ENCODE measurements at regions not wholly inside any gene's neighbourhood (a gene's known extent, or its start where the extent isn't known, plus 50 kb on each side); places are given as distances from the start of the nearest gene placed in this dataset.
"Not testable (repeated sequence)": the region's sequence is repeated elsewhere in the genome, so short reads cannot be mapped to it uniquely, and the experiment has no call there.

DNA sequence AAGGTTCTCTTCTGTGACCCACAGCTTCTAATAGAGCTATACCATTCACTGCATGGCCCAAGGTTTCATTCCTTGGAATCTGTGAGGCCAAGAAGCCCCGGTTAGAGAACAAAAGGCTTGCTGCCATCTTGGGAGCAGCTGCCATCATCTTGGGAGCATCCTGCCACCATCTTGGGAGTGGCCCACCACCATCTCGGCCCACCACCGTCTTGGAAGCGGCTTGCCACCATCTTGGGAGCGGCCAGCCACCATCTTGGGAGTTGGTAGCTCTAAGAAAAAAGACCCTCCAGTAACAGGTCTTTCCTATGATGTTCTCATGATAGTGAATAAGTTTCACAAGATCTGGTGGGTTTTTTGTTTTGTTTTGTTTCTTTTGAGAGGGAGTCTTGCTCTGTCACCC is 703.9 kb upstream of the ANO3 start:
- DNase-seq: no peak

DNA sequence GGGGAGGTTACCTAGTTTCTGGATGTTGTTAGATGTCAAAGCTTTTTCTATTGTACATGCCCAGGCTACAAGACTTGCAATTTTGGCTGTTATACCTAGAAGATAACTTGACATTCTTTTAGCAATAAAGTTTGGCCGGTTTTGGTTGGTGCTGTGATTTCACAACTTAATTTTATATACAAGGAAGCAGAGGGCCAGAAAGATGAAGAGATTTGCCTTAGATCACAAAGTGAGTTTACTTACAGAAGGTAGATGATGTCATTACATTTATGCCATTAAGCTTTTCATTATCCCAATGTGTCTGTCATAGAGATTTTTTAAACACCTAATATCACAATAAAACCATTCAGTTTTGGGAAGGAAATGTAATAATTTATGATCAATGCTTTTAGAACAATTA is 698.7 kb upstream of the ANO3 start:
- no peak for DNase-seq

DNA sequence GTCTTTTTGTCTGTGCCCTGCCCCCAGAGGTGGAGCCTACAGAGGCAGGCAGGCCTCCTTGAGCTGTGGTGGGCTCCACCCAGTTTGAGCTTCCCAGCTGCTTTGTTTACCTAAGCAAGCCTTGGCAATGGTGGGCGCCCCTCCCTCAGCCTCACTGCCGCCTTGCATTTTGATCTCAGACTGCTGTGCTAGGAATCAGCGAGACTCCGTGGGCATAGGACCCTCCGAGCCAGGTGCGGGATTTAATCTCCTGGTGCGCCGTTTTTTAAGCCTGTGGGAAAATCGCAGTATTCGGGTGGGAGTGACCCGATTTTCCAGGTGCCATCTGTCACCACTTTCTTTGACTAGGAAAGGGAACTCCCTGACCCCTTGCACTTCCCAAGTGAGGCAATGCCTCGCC is 682.7 kb upstream of the ANO3 start:
- DNase-seq: not testable (repeated sequence)

DNA sequence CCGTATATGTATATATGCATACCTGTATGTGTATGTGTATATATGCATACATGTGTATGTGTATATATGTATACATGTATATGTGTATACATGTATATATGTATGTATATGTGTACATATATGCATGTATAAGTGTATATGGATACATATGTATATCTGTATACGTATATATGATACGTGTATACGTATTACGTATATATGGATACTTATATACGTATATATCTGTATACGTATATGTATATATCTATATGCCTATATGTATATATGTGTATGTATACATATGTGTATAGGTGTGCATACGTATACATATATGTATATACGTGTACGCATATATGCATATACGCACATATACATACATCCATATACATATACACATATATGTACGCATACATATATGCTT is 681.6 kb upstream of the ANO3 start:
- no peak for DNase-seq

DNA sequence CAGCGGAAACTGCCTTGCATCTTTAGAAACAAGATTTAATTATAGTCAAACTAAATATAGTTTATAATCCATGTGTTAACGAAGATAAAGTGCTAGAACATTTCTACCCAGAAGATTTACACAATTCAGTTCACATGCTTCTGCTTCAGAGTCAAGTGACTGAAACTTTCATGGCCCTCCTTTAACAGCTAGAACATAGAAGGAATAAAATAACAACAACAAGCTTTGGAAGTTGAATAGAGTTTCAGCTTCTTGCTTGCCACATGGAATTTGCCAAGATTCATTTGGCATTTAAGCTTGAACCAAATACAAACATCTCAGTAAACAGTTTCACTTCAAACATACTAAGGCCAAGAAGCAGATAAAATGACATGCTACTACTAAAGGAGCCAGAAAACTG is 676.3 kb upstream of the ANO3 start:
- no peak for DNase-seq

DNA sequence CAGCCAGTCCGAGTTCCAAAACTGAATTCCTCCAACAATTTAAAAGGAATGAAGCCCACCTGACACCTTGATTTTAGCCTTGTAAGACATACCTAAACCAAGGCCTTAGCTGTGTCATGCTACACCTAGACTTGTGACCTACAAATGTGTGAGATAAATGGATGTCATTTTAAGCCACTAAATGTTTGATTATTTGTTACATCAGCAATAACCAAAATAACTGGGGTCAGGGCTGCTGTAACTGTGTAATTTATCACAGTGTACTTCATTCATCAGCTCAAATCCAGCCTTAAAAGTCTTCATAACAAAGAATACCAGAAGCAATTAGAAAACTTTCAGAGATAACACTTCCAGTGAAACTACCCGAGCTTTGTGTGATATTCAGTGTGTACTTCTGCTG is 673.0 kb upstream of the ANO3 start:
- no peak for DNase-seq

DNA sequence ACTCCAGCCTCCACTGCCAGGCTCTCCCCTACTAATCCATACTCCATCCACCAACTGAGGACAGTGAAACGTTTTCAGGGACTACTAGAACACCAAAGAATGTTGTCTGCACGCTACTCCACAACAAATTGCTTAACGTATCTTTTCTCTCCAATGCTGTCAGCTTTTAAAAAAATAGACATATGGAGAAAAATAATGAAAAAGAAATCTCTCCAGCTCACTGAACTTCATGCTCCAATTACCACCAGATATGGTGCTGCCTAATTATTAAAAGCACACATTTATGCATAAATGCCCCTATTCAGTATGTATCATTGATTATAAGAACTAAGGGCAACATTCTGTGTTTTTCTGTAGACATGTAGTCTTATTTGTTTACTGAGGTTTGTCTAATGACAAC is 672.2 kb upstream of the ANO3 start:
- DNase-seq: no peak

DNA sequence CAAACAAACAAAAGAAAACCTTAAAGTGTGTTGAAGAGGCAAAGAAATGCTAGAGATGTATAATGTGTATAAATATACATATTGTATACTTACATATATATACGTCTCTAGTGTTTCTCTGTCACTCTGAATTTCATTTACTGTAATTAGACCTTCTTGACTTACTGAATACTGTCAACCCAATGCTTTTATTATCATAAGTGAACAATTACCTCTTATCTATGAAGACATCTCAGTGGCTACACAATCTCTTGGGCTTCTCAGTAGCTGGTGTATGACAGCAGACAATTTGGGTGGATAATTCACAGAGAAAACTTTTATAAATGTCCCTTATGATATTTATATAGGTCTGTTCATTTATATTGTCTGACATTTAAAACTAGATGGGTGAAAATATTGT is 664.1 kb upstream of the ANO3 start:
- DNase-seq: no peak

DNA sequence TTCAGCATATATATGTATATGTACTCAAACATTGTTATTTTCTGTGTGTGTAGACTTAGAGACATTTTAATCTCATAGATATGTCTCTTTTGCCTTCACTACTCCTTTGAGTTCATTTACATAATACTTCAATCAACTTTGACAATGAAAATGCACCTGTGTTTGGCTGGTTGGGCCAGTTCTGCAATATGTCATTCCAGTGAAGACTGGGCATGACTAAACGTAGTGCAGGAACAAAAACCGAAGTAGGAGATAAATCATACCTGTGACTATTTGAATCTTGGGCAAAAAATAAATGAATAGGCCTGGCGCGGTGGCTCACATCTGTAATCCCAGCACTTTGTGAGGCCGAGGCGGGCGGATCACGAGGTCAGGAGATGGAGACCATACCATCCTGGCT is 640.0 kb upstream of the ANO3 start:
- no peak for DNase-seq

DNA sequence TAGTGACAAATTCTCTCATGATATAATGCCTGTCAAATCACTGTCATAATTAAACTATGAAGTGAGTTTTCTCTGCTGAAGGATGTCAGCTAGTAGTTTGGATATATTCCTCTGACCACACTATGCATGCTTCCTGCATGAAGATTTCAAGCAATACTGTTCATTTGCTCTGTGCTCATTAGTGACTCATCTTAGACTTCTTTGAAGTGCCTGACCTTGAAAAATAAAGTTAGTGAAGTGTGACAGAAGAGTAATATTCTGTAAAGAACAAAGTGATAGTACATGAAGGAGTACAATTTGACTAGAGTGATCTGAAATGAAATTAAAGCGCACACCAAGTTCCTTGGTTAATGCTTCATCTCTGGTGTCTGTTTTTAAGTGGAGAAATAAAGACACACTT is 629.5 kb upstream of the ANO3 start:
- no peak for DNase-seq

DNA sequence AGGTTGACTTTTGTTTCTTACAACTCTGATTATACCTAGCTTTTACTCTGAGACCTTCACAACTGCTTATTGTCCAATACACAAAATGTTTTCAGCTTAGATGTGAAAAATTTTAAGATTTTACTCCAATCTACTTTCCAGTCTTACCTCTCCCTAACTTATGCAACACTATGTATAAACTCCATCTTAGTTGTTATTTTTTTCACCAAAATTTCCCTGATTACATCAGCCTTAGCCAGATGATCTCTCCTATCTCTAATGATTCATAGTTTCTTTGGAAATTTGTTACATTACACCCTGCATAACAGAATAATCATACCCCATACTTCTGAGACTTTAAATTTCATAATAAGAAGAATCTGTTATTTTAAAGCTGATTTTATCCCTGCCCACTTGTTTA is 621.0 kb upstream of the ANO3 start:
- no peak for DNase-seq

DNA sequence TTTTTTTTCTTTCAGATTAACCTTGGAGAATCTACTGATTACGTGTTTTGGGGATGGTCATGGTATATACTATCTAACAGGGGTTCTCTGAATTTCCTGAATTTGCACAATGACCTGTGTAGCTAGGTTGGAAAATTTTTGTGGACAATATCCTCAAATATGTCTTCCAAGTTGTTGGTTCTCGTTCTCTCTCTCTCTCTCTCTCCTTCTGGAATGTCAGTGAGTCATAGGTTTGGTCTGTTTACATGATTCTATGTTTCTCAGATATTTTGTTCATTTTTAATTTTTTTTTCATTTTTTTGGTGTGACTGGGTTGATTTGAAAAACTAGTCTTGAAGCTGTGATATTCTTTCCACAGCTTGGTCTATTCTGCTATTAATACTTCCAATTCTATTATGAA is 604.0 kb upstream of the ANO3 start:
- no peak for DNase-seq

DNA sequence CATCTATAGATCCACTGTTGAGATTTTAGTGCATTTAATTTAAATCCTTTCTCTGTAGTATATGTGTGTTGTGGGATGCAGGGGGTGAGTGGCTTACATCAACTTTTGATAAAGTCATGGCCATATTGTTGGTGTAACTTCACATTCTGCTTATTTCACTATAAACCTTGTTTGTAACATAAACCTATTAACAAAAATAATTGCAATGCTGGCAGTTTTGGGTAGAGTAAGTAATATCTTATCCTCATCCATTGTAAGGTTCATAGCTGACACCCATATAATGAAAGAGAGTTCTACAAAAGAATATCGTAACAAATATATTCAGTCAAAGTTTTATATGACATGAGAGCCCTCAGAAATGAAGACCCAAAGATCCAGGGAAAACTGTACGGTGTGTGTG is 601.7 kb upstream of the ANO3 start:
- DNase-seq: no peak

DNA sequence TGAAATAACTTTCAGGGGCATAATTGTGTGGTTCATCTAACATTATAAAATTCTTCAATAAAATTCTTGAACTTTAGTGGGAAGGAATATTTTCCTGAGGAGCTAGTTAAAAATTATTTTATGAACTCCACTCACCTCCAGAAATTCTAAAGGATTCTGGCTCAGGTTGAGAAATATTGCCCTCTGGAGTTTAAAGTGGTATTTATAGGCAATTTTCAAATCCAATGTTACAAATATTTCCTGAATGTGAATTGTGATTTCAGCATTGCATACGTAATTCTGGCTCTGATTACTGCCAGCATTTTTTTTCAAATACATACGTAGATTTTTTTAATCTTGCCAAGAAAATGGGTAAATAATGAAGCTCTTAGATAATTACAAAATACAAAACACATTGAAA is 598.2 kb upstream of the ANO3 start:
- DNase-seq: no peak

DNA sequence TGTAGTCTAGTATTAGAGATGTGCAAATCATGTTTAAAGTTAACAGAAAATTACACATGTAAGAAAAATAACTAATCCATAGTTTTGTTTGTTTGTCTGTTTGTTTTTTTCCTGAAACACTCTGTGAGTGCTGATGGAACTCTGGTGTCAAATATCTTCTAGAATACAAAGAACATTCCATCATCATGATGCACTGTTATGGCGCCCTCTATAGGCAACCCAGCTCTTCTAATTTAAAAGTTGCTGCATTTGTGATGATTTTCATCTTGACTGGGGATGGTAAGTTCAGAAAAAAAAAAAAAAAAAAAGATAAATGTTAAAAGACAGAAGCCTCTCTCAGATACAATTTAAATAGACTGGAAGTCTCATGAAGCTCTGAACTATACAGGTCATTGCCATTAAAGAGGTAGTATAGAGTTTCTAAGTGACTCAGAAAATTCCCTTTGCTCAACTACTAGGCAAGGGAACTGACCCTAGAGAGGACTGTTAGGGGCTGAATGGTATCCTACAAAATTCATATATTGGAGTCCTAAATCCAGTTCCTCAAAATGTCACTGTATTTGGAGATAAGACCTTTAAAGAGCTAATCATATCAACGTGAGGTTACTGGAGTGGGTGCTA is 597.2 kb upstream of the ANO3 start:
- no peak for DNase-seq

DNA sequence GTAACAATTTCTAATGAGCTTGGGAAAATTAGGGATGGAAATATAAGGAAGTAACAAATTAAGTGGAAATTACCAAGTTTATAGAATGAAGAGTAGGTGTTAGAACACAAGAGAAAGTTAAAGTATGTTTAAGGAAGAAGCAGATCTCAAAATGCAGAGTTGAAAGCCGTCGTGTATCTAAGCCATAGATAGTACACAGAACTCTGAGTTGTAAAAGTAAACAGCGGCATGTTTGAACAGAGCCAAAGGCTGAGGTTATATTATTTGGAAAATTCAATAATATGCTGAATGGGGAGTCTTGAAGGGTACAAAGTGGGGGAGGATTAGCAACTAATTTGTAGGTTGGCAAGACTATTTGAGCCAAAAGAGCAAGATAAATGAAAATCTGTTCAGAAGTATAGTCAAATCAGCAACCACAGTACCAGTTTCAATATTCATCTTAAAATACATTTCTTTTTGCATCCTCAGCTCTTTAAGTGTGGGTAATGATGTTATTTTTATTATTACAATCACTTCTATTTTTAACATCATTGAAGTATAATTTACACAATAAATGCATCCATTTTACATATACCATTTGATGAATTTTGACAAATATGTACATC is 594.8 kb upstream of the ANO3 start:
- no peak for DNase-seq

DNA sequence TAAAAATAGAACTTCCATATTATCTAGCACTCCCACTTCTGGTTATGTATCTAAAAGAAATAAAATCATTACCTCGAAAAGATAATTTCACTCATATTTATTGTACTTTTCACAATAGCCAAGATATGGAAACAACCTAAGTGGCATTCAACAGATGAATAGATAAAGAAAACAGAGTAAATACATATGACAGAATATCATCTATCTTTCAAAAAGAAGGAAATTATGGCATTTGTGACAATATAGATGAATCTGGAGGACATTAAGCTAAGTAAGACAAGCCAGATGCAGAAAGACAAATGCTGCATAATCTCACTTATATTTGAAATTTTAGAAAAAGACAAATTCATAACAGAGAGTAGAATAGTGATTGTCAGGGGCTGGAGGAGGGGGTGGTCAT is 590.0 kb upstream of the ANO3 start:
- DNase-seq: no peak

DNA sequence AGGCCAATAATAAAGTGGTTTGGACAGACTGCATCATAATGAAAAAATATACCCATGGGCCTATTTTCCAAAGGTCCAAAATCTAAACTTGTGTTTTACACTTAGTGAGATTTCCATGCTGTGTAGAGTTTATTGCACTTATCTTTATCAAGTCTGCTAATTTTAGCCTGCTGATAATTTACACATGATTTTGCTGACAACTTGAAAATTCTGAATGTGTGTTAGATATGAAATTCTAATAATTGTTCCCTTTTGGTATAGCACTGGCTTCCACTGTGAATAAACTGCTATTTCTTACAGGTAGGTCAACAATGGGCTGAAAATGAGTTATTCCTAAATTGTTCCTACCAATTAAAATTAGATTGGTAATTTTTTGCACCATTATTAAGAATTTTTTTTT is 589.1 kb upstream of the ANO3 start:
- no peak for DNase-seq

DNA sequence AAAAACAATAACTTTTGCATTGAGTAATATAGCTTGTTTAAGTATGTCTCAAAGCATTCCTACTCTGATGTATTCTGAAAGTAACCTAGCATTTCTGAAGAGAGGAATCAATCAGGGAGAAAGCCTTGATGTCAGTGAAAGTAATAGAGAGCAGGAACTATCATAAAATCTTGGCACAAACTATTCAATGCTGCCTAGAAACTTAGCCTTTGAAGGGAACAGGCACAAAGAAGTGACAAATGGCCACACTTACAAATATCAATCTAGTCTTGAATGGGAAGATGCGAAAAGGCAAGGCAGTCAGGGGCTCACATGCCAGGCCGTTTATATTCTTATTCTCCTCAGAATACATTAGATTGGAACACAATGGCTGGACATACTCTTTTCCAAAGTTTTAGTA is 576.5 kb upstream of the ANO3 start:
- no peak for DNase-seq

DNA sequence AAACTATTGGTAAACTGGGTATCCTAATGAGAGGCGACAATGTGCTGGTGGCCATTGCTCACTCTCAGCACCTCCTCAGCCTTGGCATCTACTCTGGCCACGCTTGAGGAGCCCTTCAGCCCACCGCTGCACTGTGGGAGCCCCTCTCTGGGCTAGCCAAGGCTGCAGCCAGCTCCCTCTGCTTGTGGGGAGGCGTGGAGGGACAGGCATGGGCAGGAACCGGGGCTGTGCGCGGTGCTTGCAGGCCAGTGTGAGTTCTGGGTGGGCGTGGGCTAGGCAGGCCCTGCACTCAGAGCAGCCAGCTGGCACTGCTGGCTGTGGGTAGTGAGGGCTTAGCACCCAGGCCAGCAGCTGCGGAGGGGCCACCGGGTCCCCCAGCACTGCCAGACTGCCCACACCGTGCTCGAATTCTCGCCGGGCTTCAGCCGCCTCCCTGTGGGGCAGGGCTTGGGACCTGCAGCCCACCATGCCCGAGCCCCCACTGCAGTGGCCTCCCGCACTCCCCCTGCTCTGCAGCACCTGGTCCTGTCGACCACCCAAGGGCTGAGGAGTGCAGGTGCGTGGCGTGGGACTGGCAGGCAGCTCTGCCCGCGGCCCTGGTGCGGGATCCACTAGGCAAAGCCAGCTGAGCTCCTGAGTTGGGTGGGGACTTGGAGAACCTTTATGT is 575.9 kb upstream of the ANO3 start:
- DNase-seq: no peak

DNA sequence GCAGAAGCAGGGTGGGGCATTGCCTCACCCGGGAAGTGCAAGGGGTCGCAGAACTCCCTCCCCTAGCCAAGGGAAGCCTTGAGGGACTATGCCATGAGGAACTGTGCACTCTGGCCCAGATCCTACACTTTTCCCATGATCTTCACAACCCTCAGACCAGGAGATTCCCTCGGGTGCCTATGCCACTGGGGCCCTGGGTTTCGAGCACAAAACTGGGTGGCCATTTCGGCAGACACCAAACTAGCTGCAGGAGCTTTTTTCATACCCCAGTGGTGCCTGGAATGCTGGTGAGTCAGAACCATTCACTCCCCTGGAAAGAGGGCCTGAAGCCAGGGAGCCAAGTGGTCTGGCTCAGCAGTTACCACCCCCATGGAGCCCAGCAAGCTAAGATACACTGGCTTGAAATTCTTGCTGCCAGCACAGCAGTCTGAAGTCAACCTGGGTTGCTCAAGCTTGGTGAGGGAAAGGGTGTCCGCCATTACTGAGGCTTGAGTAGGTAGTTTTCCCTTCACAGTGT is 573.7 kb upstream of the ANO3 start:
- DNase-seq: no peak

DNA sequence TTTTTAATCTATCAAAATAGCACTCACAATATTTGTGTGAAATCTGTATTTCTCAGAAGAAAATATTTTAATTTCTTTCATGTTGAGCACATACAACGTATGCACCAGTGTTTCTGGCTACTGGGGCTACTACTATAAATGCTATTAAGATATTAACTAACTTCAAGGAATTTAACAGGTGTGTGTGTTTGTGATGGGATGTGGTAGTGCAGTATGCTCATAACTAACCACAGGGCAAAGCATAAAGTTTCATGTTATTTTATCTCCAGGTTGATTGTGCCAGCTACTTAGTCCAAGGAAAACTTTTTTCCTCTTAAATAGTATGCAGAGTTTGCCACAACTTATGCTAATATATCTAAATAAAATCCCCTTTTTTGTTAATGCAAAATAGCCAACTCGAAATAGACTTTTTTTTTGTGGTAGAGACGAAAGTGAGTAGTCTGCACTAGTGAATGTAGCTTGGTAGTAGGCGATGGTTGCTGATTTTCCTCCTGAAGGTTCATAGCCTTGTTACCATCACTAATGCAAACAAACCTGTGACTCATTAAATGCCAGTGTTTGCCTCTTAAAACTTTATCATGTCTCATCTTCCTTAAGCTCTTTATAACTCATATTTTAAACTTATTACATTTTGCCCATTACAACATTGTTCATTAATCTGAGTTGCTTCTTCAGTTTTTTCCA is 565.5 kb upstream of the ANO3 start:
- no peak for DNase-seq

DNA sequence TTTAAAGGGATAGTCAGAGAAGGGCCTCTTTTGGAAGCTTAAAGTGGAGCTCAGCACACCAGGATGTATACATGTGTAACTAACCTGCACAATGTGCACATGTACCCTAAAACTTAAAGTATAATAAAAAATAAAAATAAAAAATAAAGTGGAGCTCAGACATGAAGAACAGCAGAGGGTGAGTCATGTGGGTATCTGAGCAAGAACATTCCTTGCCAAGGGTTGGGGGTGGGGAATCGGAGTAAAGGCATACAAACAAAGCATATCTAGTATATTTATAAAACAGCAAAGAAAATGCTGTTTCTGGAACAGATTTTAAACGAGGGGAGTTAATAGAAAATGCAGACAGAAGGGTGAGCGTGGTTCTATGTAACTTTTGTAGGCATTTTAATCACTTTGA is 562.6 kb upstream of the ANO3 start:
- no peak for DNase-seq

DNA sequence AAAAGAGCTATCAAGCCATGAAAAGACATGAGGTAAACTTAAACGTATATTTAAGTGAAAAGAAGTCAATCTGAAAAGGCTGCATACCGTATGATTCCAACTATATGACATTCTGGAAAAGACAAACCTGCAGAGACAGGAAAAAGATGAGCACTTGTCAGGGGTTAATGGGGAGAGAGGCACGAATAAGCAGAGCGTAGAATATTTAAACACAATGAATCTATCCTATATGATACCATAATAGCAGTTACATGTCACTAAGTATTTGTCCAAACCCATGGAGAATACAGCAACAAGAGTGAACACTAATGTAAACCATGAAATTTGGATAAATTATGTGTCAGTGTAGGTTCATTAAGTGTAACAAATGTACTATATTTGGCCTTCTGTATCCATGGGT is 560.3 kb upstream of the ANO3 start:
- no peak for DNase-seq
